CD4-positive, alpha-beta T cell (primary cell): ENCODE measurements at regions not wholly inside any gene's neighbourhood (a gene's known extent, or its start where the extent isn't known, plus 50 kb on each side); places are given as distances from the start of the nearest gene placed in this dataset.

Source experiments
- ATAC-seq: fragments of 200-7000 bp; cut with Tn5 transposase; one replicate; pipeline ENCODE4 v1.10.0; 2022; ENCODE audit warnings: mild to moderate bottlenecking; ENCODE audit not compliant: poor library complexity
- CTCF ChIA-PET: fragments of 350-600 bp; sonication (Branson Sonifier 250); formaldehyde crosslinking; loops from one replicate; lab custom pipeline; 2021; ENCODE audit warnings: antibody characterized with exemption, inconsistent platforms; lab: Charles Lee
- POLR2A ChIA-PET: fragments of 350-600 bp; sonication (Branson Sonifier 250); formaldehyde crosslinking; loops from one replicate; lab custom pipeline; 2021; ENCODE audit warnings: antibody characterized with exemption, inconsistent platforms; lab: Charles Lee
- DNase-seq, 14 experiments: peaks; one replicate each; pipeline ENCODE4 v3.0.0-alpha.2; 2013 to 2020; ENCODE audit warnings: mixed read lengths in 2 of 14
- H3K27ac ChIP-seq, 2 donors: one replicate each; pipeline versions ENCODE4 v1.5.1 to v1.7.0; 2013; ENCODE audit warnings: low read length in 2 of 2, low read depth in 1 of 2, mild to moderate bottlenecking in 1 of 2
- H3K27me3 ChIP-seq, 2 experiments: 1 replicate in 1 of 2; 2 replicates in 1 of 2; pipeline versions ENCODE4 v1.6.1 to v1.7.0; 2013; ENCODE audit warnings: low read length in 2 of 2, control low read depth in 1 of 2, mild to moderate bottlenecking in 1 of 2, moderate library complexity in 1 of 2; ENCODE audit not compliant: insufficient read depth in 2 of 2, control insufficient read depth in 1 of 2
- H3K36me3 ChIP-seq: one replicate; pipeline ENCODE4 v1.6.1; 2013; ENCODE audit warnings: low read length, control low read depth; ENCODE audit not compliant: insufficient read depth
- H3K4me1 ChIP-seq: one replicate; pipeline ENCODE4 v1.6.1; 2013; ENCODE audit warnings: low read length, control low read depth; ENCODE audit not compliant: insufficient read depth
- H3K4me3 ChIP-seq: one replicate; pipeline ENCODE4 v1.5.1; 2013; ENCODE audit warnings: mild to moderate bottlenecking, low read length, moderate library complexity
- H3K9me3 ChIP-seq, 2 experiments: 1 replicate in 1 of 2; 2 replicates in 1 of 2; pipeline versions ENCODE4 v1.6.1 to v1.7.0; 2013; ENCODE audit warnings: low read length in 2 of 2, mild to moderate bottlenecking in 2 of 2, control low read depth in 1 of 2, moderate library complexity in 1 of 2; ENCODE audit not compliant: control insufficient read depth in 1 of 2, insufficient read depth in 1 of 2
- H3K27ac Mint-ChIP-seq: one replicate; pipeline ENCODE4 v1.8.0; 2020; ENCODE audit warnings: mixed read lengths
- H3K27me3 Mint-ChIP-seq: one replicate; pipeline ENCODE4 v1.8.0; 2021; ENCODE audit warnings: mixed read lengths
- H3K36me3 Mint-ChIP-seq: one replicate; pipeline ENCODE4 v1.8.0; 2021; ENCODE audit warnings: low read depth, mixed read lengths
- H3K4me1 Mint-ChIP-seq: one replicate; pipeline ENCODE4 v1.8.0; 2021; ENCODE audit warnings: low read depth, mixed read lengths
- H3K4me3 Mint-ChIP-seq: one replicate; pipeline ENCODE4 v1.8.0; 2020; ENCODE audit warnings: mild to moderate bottlenecking, mixed read lengths
- H3K9me3 Mint-ChIP-seq: one replicate; pipeline ENCODE4 v1.8.0; 2020; ENCODE audit warnings: mixed read lengths
- intact Hi-C, 2 experiments: fragments of 100-400 bp; cut with DNase I in 1 of 2; cut with micrococcal nuclease in 1 of 2; formaldehyde crosslinking; loops; one replicate each; pipeline versions ENCODE4 v1.15.1 to v1.9.0; 2023 to 2025; cut with DNase I, micrococcal nuclease
- TF ChIP-seq, protein P1 (sequence below): fragments of 200-600 bp; IDR thresholded peaks from one replicate; pipeline ENCODE4 v1.8.0; 2022; ENCODE audit warnings: antibody characterized with exemption, mild to moderate bottlenecking

GRCh38 chr3:152937234-152937633 is 102.3 kb downstream of the P2RY1 start:
- no peaks in the 10 kb centered on the region for H3K9me3 Mint-ChIP-seq
- ATAC-seq, result no peak
- H3K4me3 ChIP-seq, result no peak overlapping the region
- CTCF ChIA-PET, result no interaction called here
- no peak overlapping the region for H3K4me3 Mint-ChIP-seq
- no peaks in the 10 kb centered on the region for H3K27me3 ChIP-seq
- no peak for DNase-seq
- no peaks in the 10 kb centered on the region for H3K9me3 ChIP-seq
- H3K36me3 Mint-ChIP-seq, result no peaks in the 10 kb centered on the region
- no peak overlapping the region for H3K27ac ChIP-seq
- TF ChIP-seq, protein P1, sequence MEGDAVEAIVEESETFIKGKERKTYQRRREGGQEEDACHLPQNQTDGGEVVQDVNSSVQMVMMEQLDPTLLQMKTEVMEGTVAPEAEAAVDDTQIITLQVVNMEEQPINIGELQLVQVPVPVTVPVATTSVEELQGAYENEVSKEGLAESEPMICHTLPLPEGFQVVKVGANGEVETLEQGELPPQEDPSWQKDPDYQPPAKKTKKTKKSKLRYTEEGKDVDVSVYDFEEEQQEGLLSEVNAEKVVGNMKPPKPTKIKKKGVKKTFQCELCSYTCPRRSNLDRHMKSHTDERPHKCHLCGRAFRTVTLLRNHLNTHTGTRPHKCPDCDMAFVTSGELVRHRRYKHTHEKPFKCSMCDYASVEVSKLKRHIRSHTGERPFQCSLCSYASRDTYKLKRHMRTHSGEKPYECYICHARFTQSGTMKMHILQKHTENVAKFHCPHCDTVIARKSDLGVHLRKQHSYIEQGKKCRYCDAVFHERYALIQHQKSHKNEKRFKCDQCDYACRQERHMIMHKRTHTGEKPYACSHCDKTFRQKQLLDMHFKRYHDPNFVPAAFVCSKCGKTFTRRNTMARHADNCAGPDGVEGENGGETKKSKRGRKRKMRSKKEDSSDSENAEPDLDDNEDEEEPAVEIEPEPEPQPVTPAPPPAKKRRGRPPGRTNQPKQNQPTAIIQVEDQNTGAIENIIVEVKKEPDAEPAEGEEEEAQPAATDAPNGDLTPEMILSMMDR, result no peak
- no peaks in the 10 kb centered on the region for H3K36me3 ChIP-seq
- no peaks in the 10 kb centered on the region for H3K27me3 Mint-ChIP-seq
- POLR2A ChIA-PET, result no interaction called here
- H3K4me1 ChIP-seq, result no peaks in the 10 kb centered on the region
- no peaks in the 10 kb centered on the region for H3K4me1 Mint-ChIP-seq
- intact Hi-C loops, result no loop called here
- no peak overlapping the region for H3K27ac Mint-ChIP-seq

GRCh38 chr3:152938974-152939636 is 104.2 kb downstream of the P2RY1 start:
- no peak for DNase-seq
- H3K27me3 ChIP-seq, result no peaks in the 10 kb centered on the region
- no peaks in the 10 kb centered on the region for H3K9me3 Mint-ChIP-seq

DNA sequence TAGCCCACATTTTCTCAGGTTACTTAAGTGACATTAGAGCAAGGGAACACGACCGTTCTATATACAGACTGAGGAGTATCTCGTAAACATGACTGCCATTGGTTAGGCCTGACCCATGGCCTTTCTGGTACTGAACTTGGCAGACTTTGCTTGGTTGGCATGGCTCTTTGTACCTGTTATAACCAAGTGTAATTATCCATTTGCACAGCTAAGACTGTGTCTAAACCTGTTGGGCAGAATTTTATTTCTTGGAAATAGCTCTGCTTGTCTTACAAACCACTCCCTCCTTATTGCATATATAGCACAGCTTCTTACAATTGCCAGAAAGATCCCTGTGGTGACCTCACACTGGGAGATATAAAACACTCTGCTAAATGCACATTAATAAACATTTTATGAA is 106.9 kb downstream of the P2RY1 start:
- ATAC-seq, result no peak
- intact Hi-C loops, result no loop called here
- TF ChIP-seq, protein P1, result no peak
- H3K27ac Mint-ChIP-seq, result no peak overlapping the region
- H3K27me3 Mint-ChIP-seq, result no peaks in the 10 kb centered on the region
- CTCF ChIA-PET, result interaction anchor here (1.4 kb wide), 1 partner anchor 26 kb away, joined by 3 read pairs; no protein-coding TSS in a partner anchor
- H3K9me3 Mint-ChIP-seq, result no peaks in the 10 kb centered on the region
- no peaks in the 10 kb centered on the region for H3K36me3 Mint-ChIP-seq
- no peaks in the 10 kb centered on the region for H3K4me1 Mint-ChIP-seq
- POLR2A ChIA-PET, result no interaction called here
- Histone ChIP-seq H3K36me3 (no peaks in the 10 kb centered on the region), H3K4me1 (no peaks in the 10 kb centered on the region), H3K9me3 (no peaks in the 10 kb centered on the region), H3K4me3 (no peak overlapping the region), H3K27ac (no peak overlapping the region), H3K27me3 (no peaks in the 10 kb centered on the region)
- DNase-seq, result no peak
- no peak overlapping the region for H3K4me3 Mint-ChIP-seq

More at GRCh38 chr3:152938974-152939636, 104.2 kb downstream of the P2RY1 start:
- H3K36me3 Mint-ChIP-seq, result no peaks in the 10 kb centered on the region
- Histone ChIP-seq H3K27ac (no peak overlapping the region), H3K9me3 (no peaks in the 10 kb centered on the region), H3K4me1 (no peaks in the 10 kb centered on the region), H3K36me3 (no peaks in the 10 kb centered on the region), H3K4me3 (no peak overlapping the region)
- intact Hi-C loops, result no loop called here
- ATAC-seq, result no peak
- no peak overlapping the region for H3K4me3 Mint-ChIP-seq
- no peaks in the 10 kb centered on the region for H3K4me1 Mint-ChIP-seq
- no peak overlapping the region for H3K27ac Mint-ChIP-seq
- POLR2A ChIA-PET, result no interaction called here
- TF ChIP-seq, protein P1, result no peak
- CTCF ChIA-PET, result no interaction called here
- H3K27me3 Mint-ChIP-seq, result no peaks in the 10 kb centered on the region
